Esophagus squamous epithelium (tissue), 4 donors: ENCODE measurements at regions not wholly inside any gene's neighbourhood (a gene's known extent, or its start where the extent isn't known, plus 50 kb on each side); places are given as distances from the start of the nearest gene placed in this dataset.

Experiments used
- POLR2A ChIP-seq, 4 donors: fragments of 450-650 bp; IDR thresholded peaks; one replicate each; pipeline ENCODE4 v1.6.1; 2017; ENCODE audit warnings: antibody characterized with exemption in 4 of 4, mild to moderate bottlenecking in 4 of 4, moderate library complexity in 3 of 4
- TF ChIP-seq, protein P1 (sequence below), 6 experiments: fragments of 450-650 bp in 4 of 6; fragments of 200-600 bp in 2 of 6; sonication (generic) in 2 of 6; IDR thresholded peaks; one replicate each; pipeline ENCODE4 v1.5.1; 2016 to 2019; ENCODE audit warnings: antibody characterized with exemption in 6 of 6, mild to moderate bottlenecking in 4 of 6, moderate library complexity in 4 of 6

DNA sequence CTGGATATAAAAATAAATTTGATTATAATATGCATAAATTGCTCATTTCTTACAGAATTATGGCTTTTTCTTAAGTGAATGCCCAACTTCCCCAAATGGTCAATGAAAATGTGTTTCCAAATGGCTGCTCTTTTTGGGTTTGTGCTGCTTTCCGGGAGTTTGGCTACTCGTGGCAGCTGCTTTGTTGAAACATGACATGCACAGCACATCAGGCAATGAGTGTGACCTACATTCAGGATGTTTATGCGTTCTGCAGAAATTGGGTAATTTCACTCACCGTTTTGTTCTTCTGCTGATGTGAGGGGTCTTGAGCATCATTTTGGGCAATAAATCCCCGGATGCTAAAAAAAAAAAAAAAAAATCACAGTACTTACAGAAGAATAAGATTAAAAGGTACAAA is 825.0 kb upstream of the KLHL29 start:
- TF ChIP-seq, protein P1, sequence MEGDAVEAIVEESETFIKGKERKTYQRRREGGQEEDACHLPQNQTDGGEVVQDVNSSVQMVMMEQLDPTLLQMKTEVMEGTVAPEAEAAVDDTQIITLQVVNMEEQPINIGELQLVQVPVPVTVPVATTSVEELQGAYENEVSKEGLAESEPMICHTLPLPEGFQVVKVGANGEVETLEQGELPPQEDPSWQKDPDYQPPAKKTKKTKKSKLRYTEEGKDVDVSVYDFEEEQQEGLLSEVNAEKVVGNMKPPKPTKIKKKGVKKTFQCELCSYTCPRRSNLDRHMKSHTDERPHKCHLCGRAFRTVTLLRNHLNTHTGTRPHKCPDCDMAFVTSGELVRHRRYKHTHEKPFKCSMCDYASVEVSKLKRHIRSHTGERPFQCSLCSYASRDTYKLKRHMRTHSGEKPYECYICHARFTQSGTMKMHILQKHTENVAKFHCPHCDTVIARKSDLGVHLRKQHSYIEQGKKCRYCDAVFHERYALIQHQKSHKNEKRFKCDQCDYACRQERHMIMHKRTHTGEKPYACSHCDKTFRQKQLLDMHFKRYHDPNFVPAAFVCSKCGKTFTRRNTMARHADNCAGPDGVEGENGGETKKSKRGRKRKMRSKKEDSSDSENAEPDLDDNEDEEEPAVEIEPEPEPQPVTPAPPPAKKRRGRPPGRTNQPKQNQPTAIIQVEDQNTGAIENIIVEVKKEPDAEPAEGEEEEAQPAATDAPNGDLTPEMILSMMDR (IDR thresholded peaks at IDR 0.05), result no peak
- no peak for TF ChIP-seq POLR2A (IDR thresholded peaks at IDR 0.05)
